CD4-positive, alpha-beta T cell treated with Interleukin-6 for 4 hours (primary cell): ENCODE measurements at regions not wholly inside any gene's neighbourhood (a gene's known extent, or its start where the extent isn't known, plus 50 kb on each side); places are given as distances from the start of the nearest gene placed in this dataset.
"Not testable (repeated sequence)": the region's sequence is repeated elsewhere in the genome, so short reads cannot be mapped to it uniquely, and the experiment has no call there.

Experiments
- DNase-seq: peaks from one replicate; pipeline ENCODE4 v3.0.0-alpha.2; 2020; ENCODE audit warnings: mixed read lengths

DNA sequence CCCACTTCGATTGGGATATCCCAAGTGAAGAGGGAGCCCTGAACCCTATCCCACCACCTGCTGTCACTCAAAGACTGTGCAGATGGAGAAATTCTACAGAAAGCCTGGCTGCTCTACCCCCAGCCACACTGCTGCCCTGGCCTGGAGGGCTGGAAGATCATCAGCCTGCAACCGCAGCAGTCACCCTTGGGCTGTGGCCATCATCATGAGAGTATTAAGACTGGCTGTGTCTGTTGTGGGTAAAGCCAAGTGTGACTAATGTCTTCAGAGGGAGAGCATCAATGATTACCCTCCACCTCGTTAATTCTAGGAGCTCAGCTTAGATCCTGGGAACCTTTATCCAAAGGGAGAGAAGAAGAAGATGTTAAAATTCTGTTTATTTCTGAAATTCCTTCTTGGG is 221.5 kb downstream of the TFCP2L1 start:
- no peak for DNase-seq

DNA sequence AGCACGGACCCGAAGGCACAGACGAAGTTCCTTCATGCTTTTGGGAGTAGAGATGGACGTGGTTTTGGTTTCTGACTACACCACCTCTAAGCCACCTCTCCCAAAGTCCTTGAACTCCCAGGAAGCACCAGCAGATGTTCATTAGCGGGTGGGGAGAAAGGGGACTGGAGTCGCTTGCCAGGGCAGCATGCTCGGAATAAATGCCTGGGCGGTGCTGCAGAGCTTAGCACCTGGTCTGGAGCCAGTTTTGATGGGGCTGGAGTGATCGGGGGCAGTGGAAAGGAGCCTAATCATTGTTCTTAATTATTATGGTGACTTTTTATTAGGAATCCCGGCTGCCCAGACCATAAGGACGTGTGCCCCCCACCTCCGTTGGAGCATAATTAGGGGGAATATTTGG is 220.8 kb downstream of the TFCP2L1 start:
- no peak for DNase-seq

DNA sequence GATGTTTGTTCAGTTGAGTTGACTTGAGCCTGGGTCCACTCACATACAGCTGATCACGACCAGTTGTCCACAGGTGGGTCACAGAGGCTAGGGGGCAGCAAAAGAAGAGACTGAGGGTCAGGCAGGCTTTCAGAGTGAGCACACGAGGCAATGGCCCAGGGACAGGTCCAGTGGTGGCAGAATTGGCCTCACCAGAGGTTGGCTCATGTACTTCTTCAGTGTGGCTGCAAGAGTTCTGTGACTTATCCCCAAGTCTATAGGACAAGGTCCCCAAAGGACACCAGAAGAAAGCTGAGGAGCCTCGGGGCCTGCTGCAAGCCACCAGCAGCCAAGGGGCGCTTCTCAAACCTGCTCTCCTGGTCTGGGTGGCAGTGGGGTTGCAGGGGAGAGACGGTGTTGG is 219.8 kb downstream of the TFCP2L1 start:
- DNase-seq = no peak

DNA sequence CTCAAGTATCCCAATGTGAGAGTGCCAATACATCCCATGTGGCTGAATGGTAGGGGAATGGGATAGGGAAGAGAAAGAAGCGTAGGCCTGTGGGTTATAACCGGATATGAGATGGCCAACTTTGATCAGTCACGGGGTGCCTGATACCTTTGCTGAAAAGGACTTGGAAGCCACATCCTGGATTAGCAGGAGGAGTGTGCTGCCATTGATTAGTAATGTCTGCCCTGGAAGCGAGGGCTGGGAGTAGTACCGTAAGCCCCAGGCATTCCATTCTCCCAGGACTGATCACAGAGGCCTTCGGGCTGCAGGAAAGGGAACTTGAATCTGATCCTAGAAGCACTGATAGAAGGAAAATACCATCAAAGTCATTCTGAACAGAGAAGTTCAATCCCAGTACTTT is 218.5 kb downstream of the TFCP2L1 start:
- no peak for DNase-seq

DNA sequence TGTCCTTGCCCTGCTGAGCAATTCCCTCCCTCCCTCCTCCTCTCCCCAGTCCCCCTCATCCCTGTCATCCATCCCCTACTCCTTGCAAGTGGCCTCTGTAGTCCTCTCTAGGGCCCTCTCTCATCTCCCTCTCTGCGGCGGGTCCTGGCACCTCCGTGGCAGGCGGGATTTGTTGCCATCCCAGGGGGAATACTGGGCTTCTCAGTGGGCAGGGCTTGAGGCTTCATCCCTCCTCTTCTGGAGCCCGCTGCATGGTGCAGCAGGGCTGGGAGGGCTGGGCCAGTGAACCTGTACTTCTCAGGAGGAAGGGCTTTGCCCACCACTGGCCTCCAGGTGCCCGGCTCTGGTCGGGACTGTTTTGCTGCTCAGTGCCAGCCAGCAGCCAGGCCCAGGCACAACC is 216.2 kb downstream of the TFCP2L1 start:
- DNase-seq = no peak

DNA sequence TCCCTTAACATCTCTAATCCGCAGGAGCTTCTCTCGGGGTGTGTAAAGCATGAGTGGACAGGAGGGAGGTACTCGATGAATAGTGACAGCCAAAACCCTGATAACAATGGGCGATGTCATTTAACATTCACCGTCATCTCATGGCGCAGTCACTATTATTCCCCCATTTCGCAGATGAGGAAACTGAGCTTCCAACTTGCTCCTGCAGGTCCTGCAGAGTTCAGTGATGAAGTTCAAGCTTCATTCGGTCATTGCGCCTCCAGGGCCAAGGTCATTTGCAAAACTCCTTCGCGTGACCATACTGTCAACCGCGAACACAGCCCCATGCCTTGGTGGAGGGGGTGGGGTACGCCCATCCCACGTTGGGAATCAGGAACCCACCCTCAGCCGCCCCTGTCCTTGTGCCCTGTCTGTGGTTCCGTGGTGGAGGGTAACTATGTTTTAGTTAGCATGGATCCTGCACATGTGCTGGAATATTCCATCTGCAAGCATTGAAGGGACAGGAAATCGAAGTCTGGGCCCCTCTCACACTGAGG is 215.5 kb downstream of the TFCP2L1 start:
- no peak for DNase-seq

DNA sequence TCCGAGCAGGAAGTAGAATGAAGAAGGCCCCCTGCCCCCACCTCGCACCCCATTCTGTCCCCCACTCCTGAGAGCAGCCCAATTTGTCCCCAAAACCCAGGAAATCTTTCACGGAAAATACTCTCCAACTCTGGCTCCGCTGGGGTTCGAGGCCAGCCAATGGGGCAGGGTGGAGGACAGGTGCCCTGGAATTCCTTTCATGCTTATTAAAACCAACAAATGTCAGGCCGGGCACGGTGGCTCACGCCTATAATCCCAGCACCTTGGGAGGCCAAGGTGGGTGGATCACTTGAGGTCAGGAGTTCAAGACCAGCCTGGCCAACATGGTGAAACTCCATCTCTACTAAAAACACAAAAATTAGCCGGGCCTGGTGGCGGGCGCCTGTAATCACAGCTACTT is 214.9 kb downstream of the TFCP2L1 start:
- DNase-seq = not testable (repeated sequence)

DNA sequence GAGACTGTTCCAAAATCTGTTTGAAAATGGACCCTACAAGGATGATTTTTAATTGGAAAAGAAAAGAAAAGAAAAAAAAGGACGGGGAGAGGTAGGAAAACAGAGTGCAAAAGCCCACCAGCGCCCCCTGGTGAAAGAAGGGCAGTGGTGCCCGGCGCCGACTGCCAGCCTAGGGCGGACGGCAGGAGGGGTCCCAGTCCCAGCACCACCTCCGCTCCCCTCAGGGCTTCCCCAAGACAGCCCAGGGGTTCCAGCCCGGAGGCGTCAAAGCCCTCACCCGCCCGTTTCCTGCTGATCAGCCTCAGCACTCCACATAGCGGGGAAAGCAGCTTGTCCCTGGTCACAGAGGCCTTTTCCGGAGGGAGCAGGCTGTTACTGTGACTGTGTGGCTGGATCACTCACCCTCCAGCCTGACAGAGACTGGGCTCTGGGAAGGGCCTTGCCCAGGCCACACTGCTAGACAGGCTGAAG is 213.9 kb downstream of the TFCP2L1 start:
- no peak for DNase-seq

DNA sequence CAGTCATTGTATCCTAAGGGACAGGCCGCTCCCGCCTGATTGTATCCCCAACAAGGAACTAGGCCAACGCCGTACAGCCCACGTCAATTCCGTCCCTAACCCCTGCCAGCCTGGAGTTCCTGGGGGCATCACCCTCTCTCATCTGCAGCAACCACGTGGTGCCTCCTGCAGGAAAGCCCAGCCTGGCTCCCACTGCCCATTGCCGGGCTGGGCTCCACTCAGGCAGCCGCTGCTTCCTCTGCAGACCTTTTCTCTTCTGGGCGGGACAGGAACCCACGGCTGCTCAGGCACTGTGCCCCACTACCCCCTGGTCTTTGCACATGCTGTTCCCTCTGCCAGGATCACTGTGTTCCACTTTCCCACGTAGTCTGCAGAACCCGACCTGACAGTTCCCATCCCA is 212.2 kb downstream of the TFCP2L1 start:
- DNase-seq = no peak

DNA sequence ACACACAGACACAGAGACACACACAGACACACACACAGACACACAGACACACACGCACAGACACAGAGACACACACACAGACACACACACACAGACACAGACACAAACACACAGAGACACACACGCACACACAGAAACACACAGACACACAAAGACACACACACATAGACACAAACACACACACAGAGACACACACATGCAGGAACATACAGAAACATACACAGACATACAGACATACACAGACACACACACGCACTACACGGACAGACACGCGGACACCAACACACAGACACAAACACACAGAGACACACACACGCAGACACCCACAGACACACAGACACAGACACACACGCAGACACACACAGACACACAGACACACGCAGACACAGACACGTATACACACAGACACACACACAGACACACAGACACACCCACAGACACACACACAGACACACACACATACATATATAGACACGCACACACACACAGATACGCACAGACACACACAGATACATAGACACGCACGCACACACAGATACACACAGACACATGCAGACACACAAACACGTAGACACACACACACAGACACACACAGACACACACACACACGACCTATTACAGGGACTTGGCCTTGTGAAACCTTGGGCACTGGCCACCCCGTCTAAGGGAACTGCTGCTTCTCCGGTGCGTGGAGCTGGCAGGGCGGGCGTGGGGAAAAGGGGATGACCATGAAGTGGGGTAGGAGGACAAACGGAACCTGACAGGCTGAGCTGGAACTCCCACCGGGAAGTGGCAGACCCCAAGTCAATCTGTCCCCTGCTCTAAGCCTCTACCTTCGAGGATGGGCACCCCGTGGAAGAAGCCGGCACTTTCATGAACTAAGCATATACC is 211.4 kb downstream of the TFCP2L1 start:
- DNase-seq = no peak

DNA sequence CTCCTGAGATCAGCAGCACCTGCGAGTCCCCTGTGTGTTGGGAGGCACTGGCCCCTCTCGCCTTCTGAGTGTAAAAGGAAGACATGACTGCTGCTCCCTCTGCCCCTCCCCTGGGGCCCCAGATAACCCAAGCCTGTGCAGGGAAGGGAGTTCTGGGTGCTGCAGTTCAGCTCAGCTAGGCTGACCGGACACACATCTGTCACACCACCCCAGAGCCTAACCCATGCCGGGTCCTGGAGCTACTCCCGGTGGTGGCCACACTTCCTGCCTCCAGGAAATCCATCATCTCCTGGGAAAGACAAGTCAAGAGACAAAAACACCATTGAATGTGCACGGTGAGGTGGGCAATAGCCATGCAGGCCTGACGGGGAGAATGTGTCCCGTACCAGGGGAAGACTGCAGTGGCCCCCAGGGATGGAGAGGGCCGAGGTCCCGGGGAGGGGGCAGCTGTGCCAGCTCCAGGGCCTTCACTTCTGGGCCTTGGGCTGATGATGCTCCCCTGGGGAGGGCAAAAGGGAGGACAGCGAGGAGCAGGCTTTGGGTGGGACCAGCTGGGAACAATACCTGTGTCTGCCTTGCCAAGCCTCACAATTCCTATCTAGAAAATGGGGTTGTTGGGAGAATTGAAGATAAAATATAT is 210.6 kb downstream of the TFCP2L1 start:
- DNase-seq = no peak

DNA sequence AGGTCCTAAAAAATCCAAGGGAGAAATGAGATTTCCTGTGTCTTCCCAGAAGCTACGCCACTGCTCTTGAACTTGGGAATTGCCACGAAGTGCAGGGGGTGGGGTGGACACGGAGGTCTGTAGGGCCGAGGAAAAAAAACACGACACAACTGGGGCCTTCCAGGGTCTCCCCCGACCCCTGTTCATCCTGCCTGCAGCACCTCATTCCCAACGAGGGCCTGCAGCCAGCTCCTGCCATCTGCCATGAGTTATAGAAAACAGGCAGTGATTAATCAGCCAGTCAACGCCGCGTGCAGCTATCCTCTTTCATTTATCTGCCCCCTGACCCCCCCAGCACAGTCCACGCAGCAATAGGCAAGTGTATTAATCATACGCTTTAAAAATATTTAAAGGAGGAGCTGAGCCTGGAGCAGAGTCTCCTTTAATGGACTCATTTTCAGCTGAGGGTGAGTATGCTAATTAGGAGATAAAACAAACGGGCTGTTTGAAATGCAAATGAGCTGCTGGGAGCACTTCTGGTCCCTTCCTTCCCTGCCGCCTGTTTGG is 209.9 kb downstream of the TFCP2L1 start:
- no peak for DNase-seq

DNA sequence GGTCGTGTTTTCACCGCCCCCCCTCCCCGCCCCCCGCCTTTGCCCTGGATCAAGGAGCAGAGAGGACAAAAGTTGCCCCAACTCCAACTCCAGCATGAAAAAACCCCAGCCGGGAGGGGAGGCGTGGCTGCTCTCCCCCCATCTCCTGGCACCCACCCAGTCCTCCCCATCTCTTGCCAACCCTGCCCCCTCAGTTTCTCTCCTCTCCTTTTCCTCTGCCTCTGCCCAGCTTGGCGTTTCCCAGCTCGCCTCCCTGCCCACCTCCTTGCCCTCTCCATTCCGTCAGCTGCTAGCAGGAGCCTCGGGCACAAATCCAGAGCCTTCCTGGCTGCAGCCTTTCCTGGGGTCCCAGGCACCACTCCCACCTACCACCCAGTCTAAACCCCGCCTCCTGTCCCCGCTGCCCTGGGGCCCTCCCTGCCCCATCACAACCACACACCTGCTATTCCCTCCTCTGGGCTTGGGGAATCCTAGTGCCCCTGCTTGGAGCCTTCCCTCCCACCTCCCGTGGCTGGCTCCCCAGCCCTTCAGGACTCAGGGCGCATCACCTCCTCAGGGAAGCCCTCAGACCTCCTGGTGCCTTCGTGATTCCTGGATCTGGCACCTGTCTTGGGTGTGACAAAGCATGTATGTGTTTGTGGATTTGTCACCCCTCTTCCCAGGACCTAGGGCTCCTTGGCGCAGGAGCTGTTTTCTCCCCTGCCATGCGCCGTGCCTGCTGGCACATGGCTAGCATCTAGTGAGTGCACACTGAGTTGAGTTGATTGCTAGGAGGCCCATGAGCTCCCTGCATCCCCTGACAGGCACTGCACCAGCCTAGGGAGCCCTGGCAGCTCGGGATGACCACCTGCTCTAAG is 209.1 kb downstream of the TFCP2L1 start:
- DNase-seq = no peak

DNA sequence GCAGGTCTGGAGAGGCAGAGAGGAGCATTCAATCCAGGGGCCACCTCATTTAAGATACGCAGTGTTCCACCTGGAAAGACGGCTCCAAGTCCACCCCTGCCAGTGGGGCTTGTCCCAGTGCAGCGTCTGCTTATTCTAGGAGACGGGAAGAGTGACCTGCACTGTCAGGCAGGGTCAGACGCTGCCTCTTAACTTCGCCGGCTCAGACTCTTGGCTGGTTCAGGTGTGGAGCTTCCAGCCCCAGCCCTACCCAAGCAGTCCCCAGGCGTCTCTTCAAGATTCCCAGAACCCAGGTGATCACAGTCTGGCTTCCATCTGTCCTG is 208.5 kb downstream of the TFCP2L1 start:
- DNase-seq = no peak

DNA sequence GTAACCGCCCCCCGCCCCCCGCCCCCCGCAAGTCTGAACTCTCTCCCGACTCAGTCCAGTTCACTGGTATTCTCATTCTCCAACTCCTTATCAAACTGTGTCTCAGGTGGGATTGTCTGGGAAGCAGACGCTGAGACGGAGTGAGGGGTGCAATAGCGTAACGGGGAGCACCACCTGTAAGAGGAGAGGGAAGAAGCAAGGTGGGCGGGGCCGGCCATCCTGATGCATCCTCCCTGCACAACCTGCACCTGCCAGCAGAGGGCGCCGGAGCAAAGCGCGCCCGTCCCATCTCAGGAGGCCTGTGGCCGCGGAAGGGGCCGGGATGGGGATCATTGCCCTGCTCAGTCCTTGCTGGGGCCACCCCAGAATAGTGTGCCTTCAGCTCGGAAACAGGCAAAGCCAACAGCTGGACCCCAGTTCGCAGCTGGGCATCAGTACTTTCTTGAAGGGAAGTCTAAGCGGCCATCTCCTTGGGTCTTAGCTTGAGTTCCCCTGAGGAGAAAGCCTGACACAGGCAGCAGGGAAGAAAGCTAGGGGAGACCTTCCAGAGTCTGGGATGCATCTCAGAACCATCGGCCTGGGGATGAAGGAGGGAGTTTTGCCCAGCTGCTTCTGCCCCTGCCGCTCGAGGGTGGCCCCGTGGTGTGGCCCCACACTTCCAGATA is 208.0 kb downstream of the TFCP2L1 start:
- DNase-seq = peak; percentile 55

DNA sequence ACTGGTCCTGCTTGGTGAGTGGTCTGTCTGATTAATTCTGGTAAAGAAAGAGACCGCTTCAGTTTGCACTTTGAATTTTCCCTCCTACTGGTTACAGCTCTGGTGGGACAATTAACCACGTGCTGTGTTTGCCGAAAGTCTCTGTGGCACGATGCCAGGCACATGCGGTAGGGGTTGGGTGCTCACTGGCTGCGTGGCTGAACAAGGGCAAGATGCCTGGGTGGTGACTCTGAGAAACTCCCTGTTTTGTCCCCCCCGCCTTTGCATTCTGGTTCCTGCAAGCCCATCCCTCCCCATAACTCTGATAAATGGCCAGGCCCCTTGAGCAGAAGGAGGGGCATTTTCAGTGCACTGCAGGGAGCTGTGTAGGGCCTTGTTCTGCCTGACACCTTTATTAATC is 206.1 kb downstream of the TFCP2L1 start:
- DNase-seq = no peak

DNA sequence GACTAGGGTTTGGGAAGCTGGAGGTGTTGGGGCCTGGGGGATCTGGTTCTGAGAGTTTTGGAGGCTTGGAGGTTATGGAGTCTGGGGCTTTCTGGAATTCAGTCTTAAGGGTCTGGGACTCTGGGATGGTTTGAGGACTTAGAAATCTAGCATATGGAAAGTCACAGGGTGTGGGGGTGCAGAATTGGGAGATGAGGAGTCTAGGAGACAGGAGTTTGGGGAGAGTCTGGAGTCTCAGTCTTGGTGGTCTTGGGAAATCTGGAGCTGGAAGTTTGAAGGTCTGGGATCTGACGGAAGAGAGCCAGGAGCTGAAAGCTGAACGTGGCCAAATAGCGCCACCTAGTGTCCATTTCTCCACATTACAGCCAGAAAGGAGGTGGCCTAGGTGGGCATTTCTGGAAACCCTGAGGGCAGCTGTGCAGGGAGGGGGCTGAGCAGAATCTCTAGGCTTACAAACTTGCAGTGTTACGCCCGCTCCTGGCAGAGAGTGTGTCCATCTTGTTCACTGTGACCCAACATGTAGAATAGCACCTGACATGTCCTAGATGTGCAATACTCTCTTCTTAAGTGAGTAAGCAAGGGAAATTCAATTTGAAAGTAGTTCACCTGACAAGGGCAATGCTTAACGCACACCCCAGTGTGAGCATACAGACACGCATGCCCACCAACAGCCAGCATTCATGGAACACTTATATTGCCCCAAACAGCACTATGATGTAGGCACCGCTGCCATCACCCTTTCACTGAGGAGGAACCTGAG is 204.8 kb downstream of the TFCP2L1 start:
- peak; percentile 43 for DNase-seq

DNA sequence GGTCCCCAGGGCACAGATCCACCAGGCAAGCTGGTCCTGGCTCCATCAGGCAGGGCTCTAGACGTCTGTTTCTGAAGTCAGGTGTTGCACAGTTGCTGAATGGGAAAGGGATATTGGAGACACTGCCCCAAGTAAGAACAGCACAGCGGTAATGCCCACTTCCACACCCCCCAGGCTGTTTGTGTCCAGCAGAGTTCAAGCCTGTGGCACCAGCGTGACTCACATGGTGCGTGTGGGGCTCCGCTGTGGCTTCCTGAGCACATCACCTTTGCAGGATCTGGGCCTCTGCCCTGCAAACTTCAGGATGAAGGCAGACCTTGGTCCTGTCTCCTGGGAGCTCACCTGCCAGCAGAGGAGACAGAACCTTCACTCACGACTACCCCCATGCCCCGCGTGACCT is 203.3 kb downstream of the TFCP2L1 start:
- no peak for DNase-seq

DNA sequence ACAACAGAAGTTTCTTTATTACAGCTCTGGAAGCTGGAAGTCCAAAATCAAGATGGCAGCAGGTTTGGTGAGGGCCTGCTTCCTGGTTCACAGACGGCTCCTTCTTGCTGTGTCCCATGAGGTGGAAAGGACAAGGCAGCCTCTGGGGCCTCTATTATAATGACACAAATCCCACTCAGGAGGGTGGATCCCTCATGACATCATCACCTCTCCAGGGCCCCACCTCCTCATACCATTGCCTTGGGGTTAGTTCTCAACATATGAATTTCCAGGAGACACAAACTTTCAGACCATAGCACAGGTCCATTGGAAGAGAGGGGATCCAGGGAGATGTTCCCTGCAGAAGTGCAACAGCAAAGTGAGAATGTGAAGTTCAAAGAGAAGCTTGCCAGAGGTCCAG is 202.8 kb downstream of the TFCP2L1 start:
- DNase-seq = no peak

DNA sequence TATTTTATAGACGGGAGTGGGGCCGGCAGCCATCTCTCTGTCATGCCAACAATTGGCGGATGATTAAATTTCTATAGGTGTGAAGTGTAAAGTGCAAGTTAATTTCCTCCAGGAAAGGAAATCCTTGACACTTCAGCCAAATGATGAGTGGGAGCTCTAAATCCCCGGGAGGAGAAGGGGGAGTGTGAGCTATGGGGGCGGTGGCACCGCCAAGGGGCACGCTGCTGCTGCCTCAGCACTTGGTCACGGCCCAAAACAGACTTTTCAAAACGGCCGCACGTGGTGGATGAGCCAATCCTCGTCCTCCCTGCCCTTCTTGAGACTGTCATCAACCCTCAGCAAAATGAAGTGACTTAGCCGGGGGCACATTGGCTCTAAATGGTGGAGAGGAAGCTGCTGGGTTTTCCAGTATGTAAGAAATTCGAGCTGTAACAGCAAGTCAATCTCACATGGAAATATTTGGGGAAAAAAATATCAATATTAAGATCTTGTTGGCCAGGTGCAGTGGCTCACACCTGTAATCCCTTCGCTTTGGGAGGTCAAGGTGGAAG is 200.8 kb downstream of the TFCP2L1 start:
- no peak for DNase-seq

DNA sequence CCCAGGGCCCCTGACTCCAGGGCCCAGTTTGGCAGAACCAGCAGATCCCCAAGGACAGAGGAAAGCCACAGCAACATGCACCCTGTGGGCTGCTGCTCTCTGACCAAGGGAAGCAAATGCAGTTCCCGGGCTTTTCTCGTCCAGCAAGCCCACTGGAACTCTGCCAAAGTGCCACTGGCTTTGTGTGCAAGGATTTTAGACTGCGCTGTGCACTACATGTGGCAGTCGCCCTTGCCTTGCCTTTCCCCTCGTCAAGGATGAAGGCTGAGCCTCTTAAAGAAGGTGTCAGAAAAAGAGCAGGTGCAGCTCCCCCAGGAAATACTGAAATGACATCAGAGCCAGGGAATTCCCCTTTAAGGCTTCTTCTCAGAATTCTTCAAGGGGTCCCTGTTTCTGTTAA is 199.2 kb downstream of the TFCP2L1 start:
- DNase-seq = no peak
